TTC549 (cell line): ENCODE measurements at regions not wholly inside any gene's neighbourhood (a gene's known extent, or its start where the extent isn't known, plus 50 kb on each side); places are given as distances from the start of the nearest gene placed in this dataset.

Experiments
- FAIRE-seq: peaks from 2 replicates; lab custom pipeline; 2012; peaks lifted over from hg19 to GRCh38; lab: Jason Lieb, UNC

DNA sequence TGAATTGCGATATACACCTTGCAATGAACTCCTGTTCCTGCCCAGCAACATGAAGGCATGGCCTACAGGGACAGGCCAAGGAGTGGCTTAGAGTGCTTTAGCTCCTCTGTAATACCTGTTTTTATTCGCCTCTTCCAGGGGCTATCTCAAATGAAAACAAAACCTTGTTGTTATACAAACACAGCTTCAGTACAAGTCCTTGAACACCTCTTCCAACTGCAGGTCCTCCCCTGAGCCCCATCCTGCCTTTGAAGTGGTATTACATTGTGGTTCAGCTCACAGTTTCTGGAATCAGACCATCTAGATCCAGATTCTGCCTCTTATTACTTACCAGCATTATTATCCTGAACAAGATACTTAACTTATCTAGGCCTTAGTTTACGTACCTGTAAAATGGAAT, 83.0 kb upstream of the HNRNPA3 start:
- FAIRE-seq = no peak

DNA sequence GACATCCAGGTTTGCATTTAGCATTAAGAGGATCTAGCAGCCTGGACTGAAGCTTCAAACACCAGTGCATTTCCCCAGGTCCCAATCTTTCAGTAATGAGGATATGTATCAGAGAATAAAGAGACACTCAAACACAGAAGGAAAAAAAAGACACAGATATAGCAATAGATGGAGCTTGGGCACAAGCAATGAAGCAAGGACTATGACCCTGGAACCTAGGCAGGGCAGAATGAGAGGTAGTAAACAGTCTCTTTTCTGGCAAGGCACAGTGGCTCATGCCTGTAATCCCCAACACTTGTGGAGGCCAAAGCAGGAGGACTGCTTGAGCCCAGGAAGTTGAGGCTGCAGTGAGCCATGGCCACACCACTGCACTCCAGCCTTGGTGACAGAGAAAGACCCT, 80.7 kb upstream of the HNRNPA3 start:
- no peak for FAIRE-seq

DNA sequence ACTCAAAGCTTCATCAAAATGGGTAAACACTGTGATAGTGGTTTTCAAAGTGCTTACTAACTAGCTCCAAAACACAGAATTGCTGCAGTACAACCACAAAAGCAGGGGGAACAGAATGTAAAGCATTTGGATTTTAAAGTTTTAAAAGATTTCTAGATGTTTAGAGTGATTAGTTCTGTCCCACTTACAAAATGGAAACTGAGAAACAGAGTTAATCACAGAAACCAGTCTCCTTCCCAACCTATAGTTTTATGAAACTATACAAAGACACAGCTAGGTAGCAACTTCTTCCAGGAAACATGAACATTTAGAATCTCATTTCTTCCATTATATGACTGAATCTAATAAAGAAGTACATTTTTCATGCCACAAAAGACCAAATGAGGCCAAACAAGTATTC, 73.8 kb upstream of the HNRNPA3 start:
- no peak for FAIRE-seq

DNA sequence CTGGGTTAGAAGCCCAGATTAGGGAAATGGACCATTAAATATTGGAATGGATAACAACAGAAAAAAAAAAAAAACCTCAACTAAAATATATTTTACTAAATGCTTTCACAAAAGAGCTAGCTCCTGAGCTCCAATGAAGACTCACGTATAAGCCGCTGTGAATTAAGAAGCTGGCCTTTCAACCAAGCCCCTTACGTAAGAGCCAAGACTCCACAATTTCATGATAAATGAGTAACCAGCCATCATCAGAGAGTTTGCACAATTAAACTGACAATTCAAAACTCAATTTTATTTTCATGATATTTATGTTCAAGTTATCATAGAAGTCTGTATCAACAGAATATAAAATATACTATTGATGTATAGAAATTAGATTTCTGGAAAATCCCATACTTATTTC, 70.7 kb upstream of the HNRNPA3 start:
- FAIRE-seq = peak; percentile 77

DNA sequence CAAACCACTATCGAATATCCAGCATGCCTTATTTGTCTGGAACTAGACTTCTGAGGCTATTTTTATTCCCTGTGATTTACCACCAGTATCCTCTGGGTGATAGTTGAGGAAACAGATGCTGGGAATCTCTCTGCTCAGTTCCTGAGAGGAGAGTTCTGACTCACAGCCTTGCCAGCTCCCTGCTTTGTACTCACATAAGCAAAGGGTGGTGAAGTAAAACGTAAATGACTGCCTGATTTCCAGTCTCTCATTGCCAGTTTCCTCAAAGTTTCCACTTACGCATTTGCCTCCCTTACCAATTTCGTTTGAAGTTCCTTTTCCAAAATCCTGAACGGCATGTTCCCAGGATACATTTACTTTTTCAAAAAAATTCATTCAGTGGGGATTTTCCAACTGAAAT, 69.2 kb upstream of the HNRNPA3 start:
- FAIRE-seq = peak; percentile 89

DNA sequence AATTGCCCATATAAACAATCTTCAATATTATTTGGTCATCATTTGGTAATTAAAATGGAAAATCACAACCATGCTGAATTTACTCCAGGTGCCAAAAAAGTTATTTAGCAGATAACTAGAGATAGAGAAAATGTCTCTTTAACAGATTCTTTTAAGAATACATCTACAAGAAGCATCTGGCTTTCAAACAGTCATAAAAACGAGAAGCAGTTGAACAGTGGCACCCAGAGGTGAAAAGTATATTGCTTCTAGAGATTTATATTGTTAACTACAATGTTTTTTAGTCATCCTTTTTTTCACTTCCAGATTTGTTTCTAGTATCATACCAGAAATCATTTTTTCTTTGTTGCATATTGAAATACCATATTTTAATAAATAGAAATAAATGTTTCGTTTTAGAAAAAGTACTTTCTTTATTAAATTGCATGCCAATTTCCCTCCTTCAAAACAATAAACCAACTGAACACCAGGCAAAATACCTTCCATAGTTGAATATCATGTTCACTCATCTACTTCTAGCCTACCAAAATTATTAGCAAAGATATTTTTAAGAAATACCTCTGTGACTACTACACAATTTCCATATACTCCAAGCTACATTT, 65.4 kb upstream of the HNRNPA3 start:
- FAIRE-seq = peak; percentile 99

DNA sequence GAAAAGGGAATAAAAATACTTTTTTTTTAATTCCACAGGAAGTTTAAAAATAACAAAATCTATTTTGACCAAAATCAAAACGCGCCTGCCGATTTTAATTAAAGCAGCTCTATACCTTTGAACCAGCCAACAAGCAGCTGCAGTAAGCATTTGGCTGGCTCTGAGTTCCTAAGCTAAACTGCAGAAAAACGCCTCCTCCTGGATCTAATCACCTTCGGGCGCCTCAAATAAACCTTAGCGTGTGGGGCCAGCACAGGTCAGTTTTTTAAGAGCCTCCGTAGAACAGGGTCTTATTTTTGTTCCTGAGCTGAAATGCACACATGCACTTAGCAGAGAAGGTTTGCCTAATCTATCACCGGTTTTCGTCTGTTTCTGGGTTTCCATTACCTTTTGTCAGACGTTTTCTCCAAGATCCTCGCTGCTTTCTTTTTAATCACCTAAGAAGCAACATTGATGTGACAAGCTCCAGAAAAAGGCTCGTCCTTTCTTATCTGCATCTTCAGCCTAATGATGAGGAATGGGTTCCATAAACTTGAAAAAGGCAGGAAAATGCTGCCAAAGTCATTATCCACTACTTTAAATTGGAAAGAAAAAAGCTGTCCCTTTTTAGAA, 64.7 kb upstream of the HNRNPA3 start:
- no peak for FAIRE-seq

DNA sequence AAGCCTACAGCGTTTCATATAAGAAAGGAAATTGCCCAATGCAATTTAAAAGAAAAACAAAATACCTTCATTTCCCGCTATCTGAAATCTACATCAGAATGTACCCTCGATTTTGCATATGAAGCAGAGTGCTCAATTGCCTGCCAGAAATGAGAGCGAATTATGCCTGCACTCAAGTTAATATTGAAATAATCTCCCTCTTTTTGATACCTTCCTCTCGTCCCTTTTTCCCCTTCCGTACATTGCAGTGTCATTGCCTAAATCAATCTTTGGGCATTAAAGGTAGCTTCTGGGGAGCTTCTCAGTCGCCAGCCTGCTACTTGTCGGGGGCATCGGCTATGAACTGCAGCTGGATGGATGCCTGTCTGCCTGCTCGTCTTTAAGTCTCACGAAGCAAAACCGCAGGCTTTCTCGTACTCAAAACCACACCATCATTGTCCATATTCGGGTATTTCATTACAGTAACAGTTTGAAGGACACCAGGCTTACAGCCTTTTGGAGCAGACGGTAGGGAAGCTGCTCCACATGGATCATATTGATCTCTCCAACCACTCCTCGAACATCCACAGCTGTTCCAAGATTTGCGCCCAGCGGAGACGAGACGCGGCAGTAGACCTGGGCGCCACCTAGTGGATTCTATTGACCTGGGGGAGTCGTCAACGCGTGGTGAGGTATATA, 64.0 kb upstream of the HNRNPA3 start:
- peak; percentile 97 for FAIRE-seq

DNA sequence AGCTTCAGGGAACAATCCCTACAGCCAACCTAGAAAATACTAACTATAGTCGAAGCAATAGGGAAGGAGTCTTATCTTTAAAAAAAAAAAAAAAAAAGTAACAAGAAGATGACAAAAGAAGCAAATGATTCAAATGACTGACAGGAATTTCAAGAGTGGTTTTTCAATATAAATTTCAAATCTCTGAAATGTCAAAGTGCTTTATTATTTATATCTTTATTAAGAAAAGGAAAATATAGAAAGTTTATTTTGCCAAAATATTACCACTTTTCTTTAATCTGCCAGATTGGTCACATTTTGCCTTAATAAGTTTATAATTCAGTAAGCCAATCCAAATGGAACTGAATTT, 63.5 kb upstream of the HNRNPA3 start:
- no peak for FAIRE-seq

DNA sequence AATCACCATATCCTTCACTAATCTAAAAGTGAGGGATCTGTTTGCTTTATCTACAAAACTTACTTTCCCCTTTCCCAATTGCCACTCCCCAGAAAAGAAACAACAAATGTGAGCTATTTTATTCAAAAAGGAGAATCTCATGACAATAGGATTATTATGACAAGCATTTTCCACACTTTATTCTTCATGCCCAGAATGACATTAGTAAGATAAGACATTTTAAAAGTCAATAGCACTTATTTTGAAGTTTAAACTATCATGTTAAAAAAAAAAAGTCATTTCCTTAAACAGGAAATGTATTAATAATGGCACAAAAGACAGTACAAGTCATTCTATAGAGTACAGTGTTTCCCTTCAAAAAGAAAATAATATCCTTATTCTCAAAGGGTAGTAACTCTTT, 58.8 kb upstream of the HNRNPA3 start:
- no peak for FAIRE-seq

DNA sequence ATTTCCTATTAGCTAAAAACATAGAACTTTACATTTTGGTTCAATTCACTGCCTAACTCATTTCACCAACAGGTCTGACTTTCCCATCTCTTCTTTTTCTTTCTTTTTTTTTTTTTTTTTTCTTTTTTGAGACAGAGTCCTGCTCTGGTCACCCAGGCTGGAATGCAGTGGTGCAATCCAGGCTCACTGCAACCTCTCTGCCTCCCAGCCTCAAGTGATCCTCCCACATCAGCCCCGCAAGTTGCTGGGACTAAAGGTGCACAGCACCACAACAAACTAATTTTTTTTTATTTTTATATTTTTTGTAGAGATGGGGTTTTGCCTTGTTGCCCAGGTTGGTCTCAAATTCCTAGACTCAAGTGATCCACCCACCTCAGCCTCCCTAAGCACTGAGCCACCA, 57.8 kb upstream of the HNRNPA3 start:
- FAIRE-seq = no peak

DNA sequence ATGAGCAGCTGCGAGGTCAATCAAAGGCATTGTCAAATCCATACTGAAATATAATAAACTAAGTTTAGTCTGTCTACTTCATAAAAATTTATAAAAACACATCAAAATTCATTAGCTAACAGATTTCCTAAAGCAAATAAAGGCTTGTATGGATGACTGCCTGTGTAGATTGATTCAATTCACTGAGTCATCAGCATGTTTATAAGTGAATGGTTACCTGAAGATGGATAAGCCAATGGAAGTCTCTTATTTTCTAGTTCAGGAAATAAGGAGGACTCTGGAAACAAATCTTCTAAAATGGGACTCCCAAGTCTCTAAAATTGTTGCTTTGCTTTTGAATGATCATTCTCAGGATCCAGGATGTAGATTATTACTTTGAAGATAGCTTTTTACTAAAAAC, 57.0 kb upstream of the HNRNPA3 start:
- FAIRE-seq = no peak

DNA sequence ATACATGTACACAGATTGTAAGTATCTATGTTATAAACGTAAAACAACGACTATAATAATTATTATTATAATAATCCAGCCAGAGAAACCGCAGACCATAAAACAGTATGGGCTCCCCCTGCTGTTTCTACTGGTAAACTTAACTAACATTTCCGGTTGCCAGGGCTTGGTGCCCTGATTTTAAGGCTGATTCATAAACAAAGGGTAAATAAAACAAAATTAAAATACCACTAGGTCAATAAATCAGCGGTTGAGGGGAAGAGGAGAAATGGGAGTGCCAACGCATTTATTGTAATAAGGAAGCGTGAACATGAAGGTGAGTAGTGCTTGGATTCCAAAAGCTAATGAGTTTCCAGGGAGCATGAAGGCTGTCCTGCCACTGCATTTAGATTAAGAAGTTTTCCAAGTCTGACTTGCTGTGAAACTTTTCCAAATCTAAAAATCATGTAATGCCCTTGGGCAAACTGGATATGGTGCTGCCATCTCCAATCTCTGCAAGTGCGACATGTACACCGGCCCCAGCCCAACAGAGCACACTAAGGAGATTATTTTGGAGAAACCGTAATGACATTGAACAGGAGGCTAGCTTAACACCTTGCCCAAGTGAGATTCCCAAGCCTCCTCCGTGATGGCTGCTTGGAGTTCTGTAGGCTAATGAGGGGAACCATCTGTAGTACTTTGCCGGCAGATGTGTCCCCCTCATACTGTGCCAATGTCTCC, 50.7 kb upstream of the HNRNPA3 start:
- FAIRE-seq = peak; percentile 97
